Aorta (tissue), 5 donors: ENCODE measurements at regions not wholly inside any gene's neighbourhood (a gene's known extent, or its start where the extent isn't known, plus 50 kb on each side); places are given as distances from the start of the nearest gene placed in this dataset.

Experiments
- ATAC-seq: fragments of 200-7000 bp; cut with Tn5 transposase; one replicate; pipeline ENCODE4 v1.9.1; 2022; ENCODE audit warnings: moderate library complexity; ENCODE audit not compliant: low FRiP score
- DNase-seq, 2 donors: peaks; one replicate each; pipeline ENCODE4 v3.0.0-alpha.2; 2020
- H3K27ac ChIP-seq, 2 donors: one replicate each; pipeline ENCODE4 v1.5.1; 2013; ENCODE audit warnings: low read length in 2 of 2, mild to moderate bottlenecking in 2 of 2, moderate library complexity in 2 of 2, control low read depth in 1 of 2, inconsistent platforms in 1 of 2, low read depth in 1 of 2
- H3K27me3 ChIP-seq, 2 donors: one replicate each; pipeline ENCODE4 v1.6.1; 2013; ENCODE audit warnings: control low read depth in 1 of 2, low read length in 1 of 2, mild to moderate bottlenecking in 1 of 2, moderate library complexity in 1 of 2; ENCODE audit not compliant: insufficient read depth in 2 of 2, control insufficient read depth in 1 of 2
- H3K36me3 ChIP-seq, 2 donors: one replicate each; pipeline ENCODE4 v1.6.1; 2013; ENCODE audit warnings: control low read depth in 1 of 2, low read length in 1 of 2, mild to moderate bottlenecking in 1 of 2; ENCODE audit not compliant: insufficient read depth in 2 of 2, control insufficient read depth in 1 of 2
- H3K4me1 ChIP-seq, 2 donors: one replicate each; pipeline ENCODE4 v1.6.1; 2013; ENCODE audit warnings: low read length in 2 of 2, control low read depth in 1 of 2, mild to moderate bottlenecking in 1 of 2, moderate library complexity in 1 of 2; ENCODE audit not compliant: insufficient read depth in 2 of 2, control insufficient read depth in 1 of 2
- H3K4me3 ChIP-seq, 2 donors: one replicate each; pipeline ENCODE4 v1.5.1; 2013; ENCODE audit warnings: low read length in 2 of 2, control low read depth in 1 of 2, mild to moderate bottlenecking in 1 of 2
- H3K9me3 ChIP-seq: one replicate; pipeline ENCODE4 v1.6.1; 2013; ENCODE audit warnings: mild to moderate bottlenecking, low read length; ENCODE audit not compliant: control insufficient read depth
- WGBS, 2 donors: extraction: QIAGEN DNeasy Blood & Tissue Kit; methylation state at CpG; one replicate each; pipeline ENCODE4 v1.1.7; 2013; 5-methylcytosine and 5-hydroxymethylcytosine counted together
- intact Hi-C, 2 donors: fragments of 100-400 bp; cut with DNase I; formaldehyde crosslinking; loops; one replicate each; pipeline versions ENCODE4 v1.14.2 to v1.15.0; 2022
- donor health status: healthy with polysubstance abuse.
- donor health status: Bipolar disorder and iron deficiency.
- donor health status: DM: no; HTN: no; CAD: no.
- donor health status: DM: no; HTN: no; CAD: no.
- donor health status: DM: yes; HTN: yes; CAD: no.

- Histone ChIP-seq H3K36me3 (no peaks in the 10 kb centered on the region), H3K9me3 (peaks cover 1% of the 10 kb centered on the region), H3K27me3 (no peaks in the 10 kb centered on the region), H3K27ac (no peak overlapping the region), H3K4me1 (no peaks in the 10 kb centered on the region), H3K4me3 (no peak overlapping the region)
- intact Hi-C loops = no loop called here
- 81 to 87% methylated on average over 2 of the region's 2 CpGs for WGBS, 2 donors
- ATAC-seq (no peak), DNase-seq (no peak)
Observed at GRCh38 chr2:66981074-66981473, 416.1 kb upstream of the ETAA1 start.

- no peak overlapping the region for H3K27ac ChIP-seq
- intact Hi-C loops = no loop called here
- no peaks in the 10 kb centered on the region for H3K27me3 ChIP-seq
- ATAC-seq (no peak), DNase-seq (no peak)
- H3K4me3 ChIP-seq = no peak overlapping the region
- H3K4me1 ChIP-seq = no peaks in the 10 kb centered on the region
- no peaks in the 10 kb centered on the region for H3K9me3 ChIP-seq
- no peaks in the 10 kb centered on the region for H3K36me3 ChIP-seq
Observed at GRCh38 chr2:66982766-66983165, 414.4 kb upstream of the ETAA1 start.

DNA sequence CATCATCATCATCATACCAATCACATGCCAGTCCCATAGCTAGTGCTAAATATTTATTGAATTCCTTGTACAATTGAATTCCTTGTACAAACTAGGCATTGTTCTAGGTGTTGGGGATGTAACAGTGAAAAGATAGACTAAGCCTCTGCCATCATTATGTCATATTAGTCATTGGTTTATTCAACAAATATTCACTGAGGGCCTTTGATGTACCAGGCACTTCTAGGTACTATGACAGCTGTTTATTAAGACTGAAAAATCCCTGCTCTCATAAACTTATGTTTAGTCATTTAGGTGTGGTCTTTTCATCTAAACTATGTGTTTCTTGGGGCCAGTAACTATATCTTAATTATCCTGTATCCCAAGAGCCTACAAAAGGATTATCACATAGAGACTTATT, 412.3 kb upstream of the ETAA1 start:
- no peaks in the 10 kb centered on the region for H3K9me3 ChIP-seq
- ATAC-seq (no peak), DNase-seq (no peak)
- H3K4me3 ChIP-seq = no peak overlapping the region
- no peaks in the 10 kb centered on the region for H3K27me3 ChIP-seq
- H3K27ac ChIP-seq = no peak overlapping the region
- intact Hi-C loops = no loop called here
- no peaks in the 10 kb centered on the region for H3K36me3 ChIP-seq
- no peaks in the 10 kb centered on the region for H3K4me1 ChIP-seq

DNA sequence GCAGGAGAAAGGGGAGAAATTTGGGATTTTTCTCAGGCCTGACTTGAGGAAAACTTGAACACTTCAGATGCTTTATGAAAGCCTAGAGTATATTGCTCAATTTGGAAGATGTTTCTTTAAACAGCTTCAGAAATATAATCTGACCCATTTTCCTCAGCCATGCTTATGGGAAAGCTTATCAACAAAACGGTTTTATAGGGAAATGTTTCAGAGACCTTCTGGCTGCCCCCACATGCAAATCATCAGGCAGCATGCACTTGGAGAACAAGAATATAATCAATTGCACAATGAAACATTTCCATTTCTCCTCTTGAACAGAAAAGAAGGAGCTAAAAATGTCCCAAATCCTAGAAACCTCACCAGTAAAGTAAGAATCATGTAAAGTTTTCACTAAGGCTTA, 411.2 kb upstream of the ETAA1 start:
- ATAC-seq (no peak), DNase-seq (no peak)
- Histone ChIP-seq H3K4me3 (no peak overlapping the region), H3K9me3 (no peaks in the 10 kb centered on the region), H3K27ac (no peak overlapping the region), H3K36me3 (no peaks in the 10 kb centered on the region), H3K4me1 (no peaks in the 10 kb centered on the region), H3K27me3 (no peaks in the 10 kb centered on the region)
- WGBS, 2 donors = 55 to 66% methylated on average over 1 of the region's 1 CpG
- intact Hi-C loops = no loop called here

GRCh38 chr2:66987733-66988132, 409.4 kb upstream of the ETAA1 start:
- Histone ChIP-seq H3K27me3 (no peaks in the 10 kb centered on the region), H3K4me1 (no peaks in the 10 kb centered on the region), H3K27ac (no peak overlapping the region), H3K9me3 (no peaks in the 10 kb centered on the region), H3K4me3 (no peak overlapping the region), H3K36me3 (no peaks in the 10 kb centered on the region)
- intact Hi-C loops = no loop called here
- 83 to 85% methylated on average over 4 of the region's 4 CpGs for WGBS, 2 donors
- DNase-seq (no peak), ATAC-seq (no peak)

DNA sequence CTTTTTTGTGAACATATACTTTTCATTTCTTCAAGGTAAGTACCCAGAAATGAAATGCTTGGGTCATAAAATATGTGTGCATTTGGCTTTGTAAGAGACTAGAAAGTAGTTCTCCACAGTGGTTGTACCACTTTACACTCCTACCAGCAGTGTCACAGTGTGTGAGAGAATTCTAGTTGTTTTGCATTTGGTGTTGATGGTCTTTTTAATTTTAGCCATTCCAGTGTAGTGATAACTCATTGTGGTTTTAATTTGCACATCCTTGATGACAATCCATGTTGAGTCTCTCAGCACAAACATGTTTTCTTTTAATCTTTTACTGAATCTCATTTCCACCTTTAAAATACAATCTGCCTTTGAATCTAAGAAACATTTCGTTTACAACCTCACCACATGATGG, 402.5 kb upstream of the ETAA1 start:
- Histone ChIP-seq H3K4me1 (no peaks in the 10 kb centered on the region), H3K27ac (no peak overlapping the region), H3K27me3 (no peaks in the 10 kb centered on the region), H3K36me3 (no peaks in the 10 kb centered on the region), H3K4me3 (no peak overlapping the region), H3K9me3 (no peaks in the 10 kb centered on the region)
- no peak for DNase-seq
- intact Hi-C loops = no loop called here
- 63 to 87% methylated on average over 1 of the region's 1 CpG for WGBS, 2 donors
- no peak for ATAC-seq

DNA sequence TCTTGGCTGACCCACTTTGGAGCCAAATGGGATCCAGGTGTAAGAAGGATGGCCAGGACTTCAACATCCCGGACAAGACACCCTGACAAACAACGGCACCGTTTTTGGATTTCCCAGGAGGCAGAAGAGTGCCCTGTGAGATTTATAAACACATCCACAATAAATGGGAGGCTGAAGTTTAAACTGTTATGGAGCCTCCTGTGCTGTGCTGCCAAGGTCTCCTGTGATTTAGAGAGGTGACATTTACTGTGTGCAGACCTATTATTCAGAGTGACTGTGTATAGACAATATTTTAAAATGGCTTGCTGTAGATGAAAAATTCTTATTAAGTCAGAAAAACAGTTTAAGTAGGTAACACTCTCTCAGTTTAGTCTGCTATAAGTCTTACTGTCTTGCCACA, 401.5 kb upstream of the ETAA1 start:
- Histone ChIP-seq H3K27me3 (no peaks in the 10 kb centered on the region), H3K36me3 (no peaks in the 10 kb centered on the region), H3K4me3 (no peak overlapping the region), H3K9me3 (no peaks in the 10 kb centered on the region), H3K27ac (no peak overlapping the region), H3K4me1 (no peaks in the 10 kb centered on the region)
- WGBS, 2 donors = 79 to 88% methylated on average over 3 of the region's 3 CpGs
- intact Hi-C loops = no loop called here
- no peak for ATAC-seq
- DNase-seq = no peak

GRCh38 chr2:67002618-67003371, 394.3 kb upstream of the ETAA1 start:
- Histone ChIP-seq H3K9me3 (no peaks in the 10 kb centered on the region), H3K36me3 (no peaks in the 10 kb centered on the region), H3K4me1 (no peaks in the 10 kb centered on the region), H3K27me3 (no peaks in the 10 kb centered on the region), H3K27ac (no peak overlapping the region), H3K4me3 (no peak overlapping the region)
- intact Hi-C loops = no loop called here
- WGBS, 2 donors = 96% methylated on average over 5 of the region's 5 CpGs
- ATAC-seq = no peak
- DNase-seq = no peak

DNA sequence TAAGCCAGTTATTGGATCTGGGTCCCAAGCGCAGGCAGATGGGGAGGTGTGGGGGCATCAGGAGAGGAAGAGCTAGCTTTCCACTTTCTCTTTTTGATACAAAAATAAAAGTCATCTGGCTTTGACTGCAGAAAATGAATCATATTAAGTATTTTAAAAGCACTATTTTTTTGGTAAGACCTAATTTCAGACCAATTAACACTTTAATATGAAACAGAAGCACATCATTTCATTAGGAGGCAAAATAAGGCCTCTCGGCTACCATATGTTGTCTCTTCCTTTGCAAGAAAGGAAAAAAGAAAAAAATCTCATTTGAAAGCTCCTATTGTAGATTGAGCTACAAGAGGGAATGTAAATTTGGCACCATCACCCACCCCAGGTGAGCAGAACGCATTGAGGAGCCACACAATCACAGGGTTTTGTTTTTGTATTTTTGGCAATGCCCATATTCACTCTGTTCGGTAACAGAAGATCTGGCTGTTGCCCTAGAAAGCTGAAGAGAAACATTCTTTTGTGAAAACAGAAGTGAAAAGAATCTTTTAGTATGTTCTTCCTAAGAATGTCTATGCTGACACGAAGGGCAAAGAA, 390.7 kb upstream of the ETAA1 start:
- ATAC-seq (no peak), DNase-seq (no peak)
- intact Hi-C loops = no loop called here

More for the DNA sequence above, 390.7 kb upstream of the ETAA1 start:
- Histone ChIP-seq H3K27me3 (no peaks in the 10 kb centered on the region), H3K4me3 (no peak overlapping the region), H3K4me1 (no peaks in the 10 kb centered on the region), H3K36me3 (no peaks in the 10 kb centered on the region), H3K9me3 (no peaks in the 10 kb centered on the region), H3K27ac (no peak overlapping the region)
- 64 to 72% methylated on average over 5 of the region's 5 CpGs for WGBS, 2 donors
